ENCODE measurements at regions not wholly inside any gene's neighbourhood (a gene's known extent, or its start where the extent isn't known, plus 50 kb on each side); places are given as distances from the start of the nearest gene placed in this dataset.

DNA sequence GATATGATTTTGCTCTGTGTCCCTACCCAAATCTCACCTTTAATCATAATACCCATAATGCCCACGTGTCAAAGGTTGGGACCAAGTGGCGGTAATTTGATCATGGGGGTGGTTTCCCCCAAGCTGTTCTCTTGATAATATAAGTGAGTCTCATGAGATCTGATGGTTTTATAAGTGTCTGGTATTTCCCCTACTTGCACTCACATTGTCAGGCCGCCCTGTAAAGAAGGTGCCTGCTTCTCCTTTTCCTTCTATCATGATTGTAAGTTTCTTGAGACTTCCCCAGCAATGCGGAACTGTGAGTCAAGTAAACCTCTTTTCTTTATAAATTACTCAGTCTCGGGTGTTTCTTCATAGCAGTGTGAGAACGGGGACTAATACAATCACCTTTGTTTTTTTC, 279.8 kb downstream of the ARPP21 start:
- TF ChIP-seq, protein P1, sequence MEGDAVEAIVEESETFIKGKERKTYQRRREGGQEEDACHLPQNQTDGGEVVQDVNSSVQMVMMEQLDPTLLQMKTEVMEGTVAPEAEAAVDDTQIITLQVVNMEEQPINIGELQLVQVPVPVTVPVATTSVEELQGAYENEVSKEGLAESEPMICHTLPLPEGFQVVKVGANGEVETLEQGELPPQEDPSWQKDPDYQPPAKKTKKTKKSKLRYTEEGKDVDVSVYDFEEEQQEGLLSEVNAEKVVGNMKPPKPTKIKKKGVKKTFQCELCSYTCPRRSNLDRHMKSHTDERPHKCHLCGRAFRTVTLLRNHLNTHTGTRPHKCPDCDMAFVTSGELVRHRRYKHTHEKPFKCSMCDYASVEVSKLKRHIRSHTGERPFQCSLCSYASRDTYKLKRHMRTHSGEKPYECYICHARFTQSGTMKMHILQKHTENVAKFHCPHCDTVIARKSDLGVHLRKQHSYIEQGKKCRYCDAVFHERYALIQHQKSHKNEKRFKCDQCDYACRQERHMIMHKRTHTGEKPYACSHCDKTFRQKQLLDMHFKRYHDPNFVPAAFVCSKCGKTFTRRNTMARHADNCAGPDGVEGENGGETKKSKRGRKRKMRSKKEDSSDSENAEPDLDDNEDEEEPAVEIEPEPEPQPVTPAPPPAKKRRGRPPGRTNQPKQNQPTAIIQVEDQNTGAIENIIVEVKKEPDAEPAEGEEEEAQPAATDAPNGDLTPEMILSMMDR (IDR thresholded peaks at IDR 0.05 in 8 of 11, conservative IDR thresholded peaks at IDR 0.05 in 3 of 11), result no peak
- TF ChIP-seq POLR2A (IDR thresholded peaks at IDR 0.05) (no peak), POLR2AphosphoS5 (IDR thresholded peaks at IDR 0.05) (no peak)
